Bone marrow (tissue), 2 donors: ENCODE measurements at regions not wholly inside any gene's neighbourhood (a gene's known extent, or its start where the extent isn't known, plus 50 kb on each side); places are given as distances from the start of the nearest gene placed in this dataset.

Experiments
- DNase-seq, 2 donors: peaks; one replicate each; lab custom pipeline; 2025; lab: John Stamatoyannopoulos, UW

- DNase-seq = no peak
Measured at GRCh38 chr16:80300456-80300855, 240.3 kb upstream of the DYNLRB2 start.

DNA sequence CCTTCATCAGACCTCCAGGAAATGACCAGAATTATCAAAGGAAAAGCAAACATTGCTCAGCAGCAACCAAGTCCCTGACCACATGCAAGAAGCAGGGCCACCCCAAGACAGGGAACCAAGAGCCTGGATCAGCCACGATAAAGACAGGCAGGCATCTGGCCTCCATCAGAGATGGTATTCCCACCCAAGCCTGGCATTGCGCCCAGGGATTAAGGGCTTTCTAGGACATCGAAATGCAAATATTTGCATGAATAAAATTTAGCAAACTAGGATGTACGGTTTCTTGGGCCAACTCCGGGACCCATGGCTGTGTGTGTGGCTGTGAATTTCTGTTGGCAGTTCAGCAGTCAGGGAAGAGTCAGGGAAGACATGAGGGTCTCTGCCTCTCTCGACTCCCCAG, 241.4 kb upstream of the DYNLRB2 start:
- DNase-seq = no peak

GRCh38 chr16:80298676-80299075, 242.1 kb upstream of the DYNLRB2 start:
- no peak for DNase-seq

- no peak for DNase-seq
Measured at GRCh38 chr16:80296034-80296433, 244.8 kb upstream of the DYNLRB2 start.

- no peak for DNase-seq
Measured at GRCh38 chr16:80294172-80294571, 246.6 kb upstream of the DYNLRB2 start.

GRCh38 chr16:80288616-80289015, 252.2 kb upstream of the DYNLRB2 start:
- DNase-seq = no peak

- DNase-seq = no peak
Measured at GRCh38 chr16:80287674-80288073, 253.1 kb upstream of the DYNLRB2 start.

GRCh38 chr16:80285104-80285503, 255.7 kb upstream of the DYNLRB2 start:
- DNase-seq = no peak

DNA sequence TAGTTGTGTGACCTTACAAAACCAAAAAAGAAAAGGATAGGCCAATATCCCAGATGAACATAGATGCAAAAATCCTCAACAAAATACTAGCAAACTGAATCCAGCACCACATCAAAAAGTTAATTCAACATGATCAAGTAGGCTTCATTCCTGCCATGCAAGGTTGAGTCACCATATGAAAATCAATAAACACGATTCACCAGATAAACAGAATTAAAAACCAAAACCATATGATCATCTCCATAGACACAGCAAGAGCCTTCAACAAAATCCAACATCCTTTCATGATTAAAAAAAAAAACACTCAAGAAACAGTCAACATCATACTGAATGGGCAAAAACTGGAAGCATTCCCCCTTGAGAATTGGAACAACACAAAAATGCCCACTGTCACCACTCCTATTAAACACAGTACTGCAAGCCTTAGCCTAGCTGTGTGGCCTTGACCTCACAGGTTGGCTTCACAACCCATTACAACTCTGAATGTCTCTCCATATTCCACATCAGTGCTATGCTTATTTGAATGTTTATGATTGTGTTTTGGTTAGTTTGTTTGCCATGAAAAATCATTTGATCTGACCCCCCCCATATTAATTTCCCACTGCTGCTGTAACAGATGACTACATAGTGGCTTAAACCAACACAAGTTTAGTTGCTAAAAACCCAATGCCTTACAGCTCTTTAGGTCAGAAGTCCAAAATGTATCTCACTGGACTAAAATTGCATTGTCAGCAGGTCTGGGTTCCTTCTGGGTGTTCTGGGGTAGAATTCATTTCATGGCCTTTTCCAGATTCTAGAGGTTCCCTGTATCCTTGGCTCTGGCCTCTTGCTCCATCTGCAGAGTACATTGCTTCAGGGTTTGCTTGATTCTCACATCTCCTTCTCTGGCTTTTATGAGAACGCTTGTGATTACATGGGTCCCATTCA, 257.1 kb upstream of the DYNLRB2 start:
- DNase-seq = no peak

GRCh38 chr16:80280557-80280956, 260.2 kb upstream of the DYNLRB2 start:
- no peak for DNase-seq

DNA sequence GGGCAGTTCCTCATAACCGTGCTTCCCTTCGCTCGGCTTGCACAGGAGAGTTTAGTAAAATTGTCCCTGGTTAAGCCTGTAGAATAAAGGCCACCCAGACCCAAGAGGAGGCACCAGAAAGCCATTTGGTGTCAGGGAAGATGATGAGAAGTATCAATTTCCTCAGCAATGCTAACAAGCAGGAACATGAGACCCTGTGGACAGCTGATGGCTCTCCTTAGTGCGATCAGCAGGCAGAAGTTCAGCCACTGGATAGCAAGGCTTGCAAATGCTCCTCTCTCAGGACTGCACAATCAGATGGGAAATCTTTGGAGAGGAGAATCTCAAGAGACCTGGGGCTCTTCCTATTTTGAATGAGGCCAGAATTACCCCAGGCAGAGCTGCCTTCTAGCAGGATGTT, 261.1 kb upstream of the DYNLRB2 start:
- no peak for DNase-seq

- no peak for DNase-seq
Measured at GRCh38 chr16:80277182-80277581, 263.6 kb upstream of the DYNLRB2 start.

- DNase-seq = no peak
Measured at GRCh38 chr16:80274576-80275191, 266.1 kb upstream of the DYNLRB2 start.

GRCh38 chr16:80273635-80274538, 266.9 kb upstream of the DYNLRB2 start:
- DNase-seq = no peak

- no peak for DNase-seq
Measured at GRCh38 chr16:80265624-80266306, 275.0 kb upstream of the DYNLRB2 start.

- DNase-seq = no peak
Measured at GRCh38 chr16:80263848-80264694, 276.7 kb upstream of the DYNLRB2 start.

GRCh38 chr16:80263181-80263823, 277.5 kb upstream of the DYNLRB2 start:
- no peak for DNase-seq

- no peak for DNase-seq
Measured at GRCh38 chr16:80260906-80261311, 279.9 kb upstream of the DYNLRB2 start.

GRCh38 chr16:80259290-80259805, 281.4 kb upstream of the DYNLRB2 start:
- no peak for DNase-seq

- no peak for DNase-seq
Measured at GRCh38 chr16:80258407-80258806, 282.4 kb upstream of the DYNLRB2 start.
